Skin epidermis (tissue), 12 donors: ENCODE measurements at regions not wholly inside any gene's neighbourhood (a gene's known extent, or its start where the extent isn't known, plus 50 kb on each side); places are given as distances from the start of the nearest gene placed in this dataset.
"Not testable (repeated sequence)": the region's sequence is repeated elsewhere in the genome, so short reads cannot be mapped to it uniquely, and the experiment has no call there.

Source experiments
- H3K27ac ChIP-seq, 21 experiments: fragments of 200-600 bp; sonication (generic) in 11 of 21; one replicate each; pipeline ENCODE4 v1.5.0; 2020; ENCODE audit warnings: mild to moderate bottlenecking in 3 of 21, inconsistent platforms in 2 of 21, moderate library complexity in 2 of 21
- H3K4me3 ChIP-seq, 7 experiments: fragments of 200-600 bp; sonication (generic) in 2 of 7; one replicate each; pipeline ENCODE4 v1.5.0; 2020; ENCODE audit warnings: inconsistent platforms in 2 of 7, mild to moderate bottlenecking in 2 of 7, moderate library complexity in 1 of 7

GRCh38 chr2:215866606-215867005 lies 146.7 kb downstream of the MREG start:
- no peak overlapping the region for H3K27ac ChIP-seq
- no peak overlapping the region for H3K4me3 ChIP-seq

DNA sequence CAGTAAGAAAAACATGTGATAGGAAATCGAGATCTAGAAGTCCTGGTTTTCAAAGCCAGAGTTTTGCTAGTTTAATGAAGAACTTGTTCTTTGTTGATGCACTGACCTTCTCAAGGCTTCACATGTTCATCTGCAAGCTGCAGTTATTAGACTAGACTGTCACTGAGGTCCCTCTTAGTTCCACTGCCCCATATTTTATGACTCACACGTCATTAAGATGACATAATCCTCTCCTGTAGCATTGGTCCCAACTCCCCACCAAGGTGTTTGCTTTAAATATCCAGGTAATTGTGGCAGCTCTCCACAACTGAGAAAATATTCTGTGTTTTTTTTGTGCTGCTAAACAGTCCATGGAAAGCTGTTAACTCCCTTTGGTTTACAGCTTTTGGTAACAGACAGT lies 149.7 kb downstream of the MREG start:
- Histone ChIP-seq H3K4me3 (no peak overlapping the region), H3K27ac (no peak overlapping the region)

- H3K27ac ChIP-seq: no peak overlapping the region
- no peak overlapping the region for H3K4me3 ChIP-seq
Observed at GRCh38 chr2:215862351-215862771, 151.0 kb downstream of the MREG start.

- Histone ChIP-seq H3K27ac (no peak overlapping the region), H3K4me3 (no peak overlapping the region)
Observed at GRCh38 chr2:215861607-215862350, 151.6 kb downstream of the MREG start.

- no peak overlapping the region for H3K27ac ChIP-seq
- H3K4me3 ChIP-seq: no peak overlapping the region
Observed at GRCh38 chr2:215856080-215856479, 157.3 kb downstream of the MREG start.

DNA sequence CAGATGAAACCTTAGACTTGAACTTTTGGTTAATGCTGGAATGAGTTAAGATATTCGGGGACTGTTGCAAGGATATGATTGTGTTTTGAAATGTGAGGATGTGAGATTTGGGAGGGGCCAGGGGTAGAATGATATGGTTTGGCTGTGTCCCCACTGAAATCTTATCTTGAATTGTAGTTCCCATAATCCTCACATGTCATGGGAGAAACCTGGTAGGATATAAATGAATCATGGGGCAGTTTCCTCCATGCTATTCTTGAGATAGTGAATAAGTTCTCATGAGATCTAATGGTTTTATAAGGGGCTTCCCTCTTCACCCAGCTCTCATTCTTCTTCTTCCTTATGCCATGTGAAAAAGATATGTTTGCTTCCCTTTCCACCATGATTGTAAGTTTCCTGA lies 158.0 kb downstream of the MREG start:
- H3K27ac ChIP-seq, H3K4me3 ChIP-seq: not testable (repeated sequence)

DNA sequence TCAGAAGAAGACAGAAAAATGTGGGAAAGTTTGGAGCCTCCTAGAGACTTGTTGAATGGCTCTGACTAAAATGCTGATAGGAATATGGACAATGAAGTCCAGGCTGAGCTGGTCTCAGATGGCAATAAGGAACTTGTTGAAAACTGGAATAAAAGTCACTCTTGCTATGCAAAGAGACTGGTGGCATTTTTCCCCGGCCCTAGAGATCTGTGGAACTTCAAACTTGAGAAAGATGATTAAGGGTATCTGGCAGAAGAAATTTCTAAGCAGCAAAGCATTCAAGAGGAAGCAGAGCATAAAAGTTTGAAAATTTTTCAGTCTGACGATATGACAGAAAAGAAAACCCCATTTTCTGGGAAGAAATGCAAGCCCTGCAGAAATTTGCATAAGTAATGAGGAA lies 159.3 kb downstream of the MREG start:
- no peak overlapping the region for H3K27ac ChIP-seq
- H3K4me3 ChIP-seq: no peak overlapping the region

- H3K27ac ChIP-seq: no peak overlapping the region
- no peak overlapping the region for H3K4me3 ChIP-seq
Observed at GRCh38 chr2:215851696-215852095, 161.7 kb downstream of the MREG start.

- Histone ChIP-seq H3K27ac (no peak overlapping the region), H3K4me3 (no peak overlapping the region)
Observed at GRCh38 chr2:215851082-215851481, 162.3 kb downstream of the MREG start.

GRCh38 chr2:215850380-215850779 lies 163.0 kb downstream of the MREG start:
- Histone ChIP-seq H3K4me3 (no peak overlapping the region), H3K27ac (no peak overlapping the region)

- Histone ChIP-seq H3K27ac (no peak overlapping the region), H3K4me3 (no peak overlapping the region)
Observed at GRCh38 chr2:215849771-215850170, 163.6 kb downstream of the MREG start.

DNA sequence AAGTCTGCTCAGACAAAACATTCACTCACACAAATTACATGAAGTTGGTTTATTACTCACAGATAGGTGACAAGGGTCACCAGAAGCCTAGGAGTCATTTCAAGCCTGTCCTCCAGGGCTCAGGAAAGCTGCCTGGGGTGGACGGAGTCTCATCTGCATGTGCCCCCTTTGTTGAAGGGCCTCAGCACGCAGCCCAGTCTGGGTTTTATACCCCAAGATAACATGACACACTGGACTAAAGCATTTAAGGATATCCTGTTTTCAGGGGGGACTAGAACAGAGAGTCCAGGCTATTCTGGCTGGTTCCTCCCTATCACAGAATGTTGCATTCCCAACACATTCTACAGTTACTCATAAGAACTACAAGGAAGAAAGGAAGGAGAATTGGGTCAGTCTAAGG lies 164.7 kb downstream of the MREG start:
- Histone ChIP-seq H3K4me3 (no peak overlapping the region), H3K27ac (no peak overlapping the region)

GRCh38 chr2:215848146-215848545 lies 165.2 kb downstream of the MREG start:
- no peak overlapping the region for H3K4me3 ChIP-seq
- H3K27ac ChIP-seq: no peak overlapping the region

GRCh38 chr2:215847718-215848117 lies 165.6 kb downstream of the MREG start:
- Histone ChIP-seq H3K4me3 (no peak overlapping the region), H3K27ac (no peak overlapping the region)

DNA sequence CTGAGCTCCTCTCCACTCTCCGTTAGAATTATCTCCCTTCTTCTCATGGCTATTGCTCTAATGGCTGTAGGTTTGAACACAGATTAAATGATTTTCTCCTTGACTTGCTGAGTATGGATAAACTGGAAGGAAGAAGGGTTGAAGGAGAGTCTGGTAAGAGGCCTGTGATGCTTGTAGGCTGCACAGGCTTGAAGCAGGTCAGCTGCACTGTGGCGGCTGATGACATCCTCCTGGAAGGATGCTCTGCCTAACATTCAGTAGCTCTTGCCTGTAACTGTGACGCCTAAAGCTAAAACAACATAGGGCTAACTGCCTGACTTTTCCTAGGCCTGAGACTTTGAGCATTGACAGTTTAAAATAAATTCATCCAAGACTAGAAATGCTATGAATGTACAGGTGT lies 166.3 kb downstream of the MREG start:
- no peak overlapping the region for H3K4me3 ChIP-seq
- H3K27ac ChIP-seq: no peak overlapping the region

GRCh38 chr2:215845839-215846586 lies 167.3 kb downstream of the MREG start:
- no peak overlapping the region for H3K4me3 ChIP-seq
- no peak overlapping the region for H3K27ac ChIP-seq

DNA sequence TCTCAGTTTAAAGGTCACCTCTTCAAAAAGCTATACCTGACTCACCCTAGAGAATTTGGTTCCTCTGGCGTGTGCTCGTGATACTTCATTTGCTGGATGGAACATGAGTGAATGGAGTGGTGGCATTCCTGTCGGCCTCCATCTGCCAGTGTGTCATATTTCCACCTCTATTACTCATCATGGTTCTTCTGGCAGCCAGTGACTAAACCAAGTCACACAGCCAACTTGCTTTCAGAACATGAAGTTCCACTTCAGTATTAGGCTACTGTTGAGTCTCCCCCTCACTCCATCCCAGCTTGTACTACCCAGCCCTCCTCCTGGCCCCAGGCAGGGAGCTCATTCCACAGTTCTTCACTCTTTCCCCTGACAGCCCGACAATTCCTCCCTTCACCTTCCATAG lies 169.8 kb downstream of the MREG start:
- Histone ChIP-seq H3K4me3 (no peak overlapping the region), H3K27ac (peak overlapping the region in 2 of 21 experiments; percentile 22 to 30)

- no peak overlapping the region for H3K27ac ChIP-seq
- no peak overlapping the region for H3K4me3 ChIP-seq
Observed at GRCh38 chr2:215841175-215841816, 172.1 kb downstream of the MREG start.

GRCh38 chr2:215839816-215840215 lies 173.5 kb downstream of the MREG start:
- Histone ChIP-seq H3K4me3 (no peak overlapping the region), H3K27ac (no peak overlapping the region)

DNA sequence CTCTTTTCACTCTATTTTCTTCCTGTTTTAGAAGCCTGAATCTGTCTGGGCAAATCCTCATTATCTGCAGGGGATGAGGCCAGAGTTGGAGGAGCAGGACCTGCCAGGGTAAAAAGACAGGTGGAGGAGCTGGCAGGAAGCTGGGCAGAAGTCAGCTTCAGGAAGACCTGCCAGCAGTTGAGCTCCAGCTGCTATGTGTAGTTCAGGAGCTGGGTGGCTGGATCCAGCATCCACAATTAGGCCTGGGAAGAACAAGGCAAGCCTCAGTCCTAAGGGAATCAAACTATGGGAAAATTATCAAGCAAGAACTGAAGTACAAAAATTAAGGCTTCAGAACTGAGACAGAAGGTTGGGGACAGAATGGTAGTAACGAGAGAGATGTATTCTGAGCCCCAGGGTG lies 174.0 kb downstream of the MREG start:
- no peak overlapping the region for H3K4me3 ChIP-seq
- no peak overlapping the region for H3K27ac ChIP-seq

GRCh38 chr2:215836881-215837280 lies 176.5 kb downstream of the MREG start:
- H3K27ac ChIP-seq: no peak overlapping the region
- no peak overlapping the region for H3K4me3 ChIP-seq
